Stimulated activated CD4-positive, alpha-beta T cell treated with anti-CD3 and anti-CD28 coated beads, Interleukin-1b, Interleukin-23, amount 100 ng/mL, for 4 hours (primary cell): ENCODE measurements at regions not wholly inside any gene's neighbourhood (a gene's known extent, or its start where the extent isn't known, plus 50 kb on each side); places are given as distances from the start of the nearest gene placed in this dataset.

ENCODE experiments used
- DNase-seq, 2 donors: peaks; one replicate each; pipeline ENCODE4 v3.0.0-alpha.2; 2020; ENCODE audit warnings: low read depth in 2 of 2

GRCh38 chr14:87170179-87170578 is 822.8 kb downstream of the GALC start:
- no peak for DNase-seq

GRCh38 chr14:87169362-87169761 is 823.6 kb downstream of the GALC start:
- no peak for DNase-seq

- no peak for DNase-seq
These were observed 831.5 kb downstream of the GALC start for GRCh38 chr14:87161502-87161901.

GRCh38 chr14:87160989-87161388 is 832.0 kb downstream of the GALC start:
- DNase-seq: no peak

- DNase-seq: no peak
These were observed 834.7 kb downstream of the GALC start for GRCh38 chr14:87158283-87158682.

DNA sequence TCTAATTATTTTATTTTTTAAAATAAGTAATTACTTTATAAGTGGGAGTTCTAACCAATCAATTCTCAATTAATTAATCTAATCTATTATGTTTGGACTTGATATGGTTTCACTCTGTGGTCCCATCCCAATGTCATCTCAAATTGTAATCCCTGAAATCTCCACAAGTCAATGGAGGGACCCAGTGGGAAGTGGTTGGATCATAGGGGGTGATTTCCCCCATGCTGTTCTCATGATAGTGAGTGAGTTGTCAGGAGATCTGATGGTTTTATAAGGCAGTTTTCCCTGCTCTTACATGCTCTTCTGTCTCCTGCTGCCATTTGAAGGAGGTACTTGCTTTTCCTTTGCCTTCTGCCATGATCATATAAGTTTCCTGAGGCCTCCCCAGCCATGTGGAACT is 836.1 kb downstream of the GALC start:
- DNase-seq: no peak

DNA sequence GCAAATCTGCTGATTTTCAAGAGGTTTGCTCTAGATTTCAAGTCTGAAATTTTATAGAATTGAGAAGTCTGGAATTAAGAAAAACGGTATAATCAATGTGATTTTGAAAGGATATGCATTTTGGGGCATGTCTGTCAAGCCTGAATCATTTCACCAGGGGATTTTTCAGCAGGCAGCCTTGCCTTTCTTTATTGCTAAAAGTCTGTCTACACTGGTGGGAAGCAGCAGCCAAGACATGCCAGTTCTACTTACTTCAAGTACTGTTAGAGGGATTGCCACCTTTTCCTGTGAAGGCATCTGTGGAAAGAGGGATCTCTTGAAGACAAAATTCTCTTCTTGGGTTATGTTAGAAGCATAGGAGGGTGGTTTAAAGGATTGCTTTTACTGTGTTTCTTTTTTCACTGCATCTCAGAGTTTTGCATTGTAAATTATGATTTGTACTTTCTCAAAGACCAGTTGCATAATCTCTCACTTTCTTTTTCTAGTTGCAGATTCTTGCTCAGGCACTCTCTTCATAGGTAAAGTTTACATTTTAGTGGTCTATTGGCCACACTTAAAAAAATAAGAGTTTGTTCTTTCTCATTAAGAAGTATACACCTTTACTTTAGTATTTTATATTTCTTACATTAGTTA is 837.0 kb downstream of the GALC start:
- DNase-seq: no peak

DNA sequence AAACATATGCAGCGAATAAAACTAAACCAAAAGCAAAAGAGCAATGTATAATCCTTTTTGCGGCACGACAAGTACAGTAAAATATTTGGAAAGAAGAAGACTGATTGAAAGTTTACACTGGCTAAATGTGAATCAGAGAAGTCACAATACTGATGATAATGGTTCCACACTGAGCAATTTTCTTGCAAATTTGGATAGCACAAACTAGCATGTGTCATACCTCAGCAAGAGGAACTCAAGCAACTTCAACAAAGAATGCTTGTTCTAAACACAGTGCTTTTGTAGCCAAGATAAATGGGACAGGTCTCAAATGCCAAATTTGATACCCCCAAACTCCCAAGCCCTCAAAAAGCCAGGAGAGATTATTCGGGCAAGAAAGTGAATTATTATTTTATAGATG is 839.1 kb downstream of the GALC start:
- DNase-seq: no peak

GRCh38 chr14:87153391-87153790 is 839.6 kb downstream of the GALC start:
- no peak for DNase-seq

GRCh38 chr14:87152693-87153092 is 840.3 kb downstream of the GALC start:
- no peak for DNase-seq

- DNase-seq: no peak
These were observed 843.2 kb downstream of the GALC start for GRCh38 chr14:87149583-87150354.

DNA sequence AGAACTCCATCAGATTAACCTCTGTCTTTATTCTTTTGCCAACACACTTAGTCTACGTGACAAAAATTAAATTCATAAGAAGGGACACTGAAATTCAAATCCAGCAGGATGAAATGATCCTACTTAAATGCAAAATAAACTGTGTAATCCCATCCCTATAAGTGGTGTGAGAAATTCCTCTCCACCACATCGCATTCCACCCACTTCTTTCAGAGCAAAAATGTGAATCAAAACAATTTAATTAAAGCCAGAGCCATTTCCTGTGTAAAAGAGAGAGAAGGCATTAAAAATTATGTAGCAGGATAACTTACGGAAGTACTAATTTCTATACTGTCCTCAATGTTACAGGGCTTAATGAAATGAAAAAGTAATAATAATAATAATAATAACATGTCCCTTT is 844.3 kb downstream of the GALC start:
- DNase-seq: no peak

GRCh38 chr14:87142551-87143211 is 850.3 kb downstream of the GALC start:
- no peak for DNase-seq

- DNase-seq: no peak
These were observed 851.2 kb downstream of the GALC start for GRCh38 chr14:87141801-87142200.

- no peak for DNase-seq
These were observed 853.7 kb downstream of the GALC start for GRCh38 chr14:87139299-87139698.

GRCh38 chr14:87133073-87133801 is 859.7 kb downstream of the GALC start:
- DNase-seq: no peak

- DNase-seq: no peak
These were observed 861.1 kb downstream of the GALC start for GRCh38 chr14:87131879-87132278.

GRCh38 chr14:87122166-87122565 is 870.8 kb downstream of the GALC start:
- no peak for DNase-seq

- no peak for DNase-seq
These were observed 871.3 kb downstream of the GALC start for GRCh38 chr14:87121716-87122115.

DNA sequence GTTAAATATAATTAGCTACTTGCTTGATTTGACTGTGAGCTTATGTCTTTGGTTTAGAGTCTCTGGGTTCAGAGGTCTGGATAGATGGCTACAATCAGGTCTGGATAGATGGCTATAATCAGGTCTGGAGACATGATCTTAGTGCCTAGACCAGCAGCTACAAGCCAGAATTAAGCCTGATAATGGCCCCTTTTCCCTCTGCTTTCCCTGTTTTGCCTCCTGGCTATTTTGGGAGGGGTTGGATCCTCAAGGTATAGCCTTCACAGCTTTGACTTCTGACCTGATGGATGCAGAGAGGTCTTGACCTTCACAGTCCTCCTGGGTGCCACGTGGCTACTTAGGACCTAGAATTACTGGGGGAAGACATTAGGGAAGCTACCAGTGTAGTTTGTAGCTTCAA is 877.7 kb downstream of the GALC start:
- no peak for DNase-seq

DNA sequence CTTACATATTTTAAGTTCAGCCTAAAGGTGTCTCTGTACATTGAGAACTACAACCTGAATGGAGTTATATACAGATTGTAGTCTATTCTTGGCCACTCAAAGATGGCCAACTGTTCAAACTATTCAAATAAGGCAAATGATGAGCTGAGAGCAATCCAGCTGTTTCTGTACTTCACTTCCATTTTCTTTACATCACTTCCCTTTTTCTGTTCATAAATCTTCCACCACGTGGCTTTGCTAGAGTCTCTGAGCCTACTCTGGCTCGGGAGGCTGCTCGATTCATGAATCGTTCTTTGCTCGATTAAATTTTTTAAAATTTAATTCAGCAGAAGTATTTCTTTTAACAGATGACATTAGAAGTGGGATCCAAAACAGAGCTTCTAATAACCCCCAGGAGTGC is 879.7 kb downstream of the GALC start:
- DNase-seq: no peak

GRCh38 chr14:87111741-87112140 is 881.2 kb downstream of the GALC start:
- DNase-seq: no peak
